ENCODE measurements at regions not wholly inside any gene's neighbourhood (a gene's known extent, or its start where the extent isn't known, plus 50 kb on each side); places are given as distances from the start of the nearest gene placed in this dataset.

GRCh38 chr5:42242881-42243485 lies 180.3 kb upstream of the GHR start:
- H3T11ph ChIP-seq (ENCODE audit: low read length): no peak overlapping the region
- H3K18ac ChIP-seq (ENCODE audit: insufficient read length, low read depth, low read length): no peak overlapping the region
- no peak overlapping the region for H3K56ac ChIP-seq (ENCODE audit: insufficient read length, low read depth, low read length)
- H3K23ac ChIP-seq (ENCODE audit: insufficient read length, low read depth, low read length): no peak overlapping the region
- no peaks in the 10 kb centered on the region for H3K9me3 ChIP-seq (ENCODE audit: control insufficient read depth, low read depth, low read length)
- Mint-ChIP-seq H3K4me3 (no peak overlapping the region), H3K27me3 (ENCODE audit: low read depth) (no peaks in the 10 kb centered on the region; the same call in 1 of the 2 replicates), H3K4me1 (peaks cover 0 to 2% of the 10 kb centered on the region in 2 experiments; a peak in 2 of 4 replicates), H3K36me3 (ENCODE audit: insufficient read depth in 1 of 3, low read depth in 3 of 3) (peaks cover 0 to 12% (median 4%) of the 10 kb centered on the region in 3 experiments; a peak in 5 of 7 replicates), H3K9me3 (peaks cover 9 to 12% of the 10 kb centered on the region in 2 experiments), H3K27ac (no peak overlapping the region)
- H3K23me2 ChIP-seq (ENCODE audit: insufficient read length, low read depth, low read length, poor library complexity, severe bottlenecking): no peaks in the 10 kb centered on the region
- H2AK5ac ChIP-seq (ENCODE audit: insufficient read length, low read length): no peak overlapping the region
- H2BK15ac ChIP-seq (ENCODE audit: low read depth, low read length): no peak overlapping the region
- H3K9ac ChIP-seq (ENCODE audit: extremely low read depth, insufficient read length, low read length): no peak overlapping the region
- H4K20me1 ChIP-seq (ENCODE audit: control insufficient read depth, insufficient read depth, insufficient read length): no peaks in the 10 kb centered on the region
- no peak overlapping the region for H2BK20ac ChIP-seq (ENCODE audit: low read depth, low read length, poor library complexity, severe bottlenecking)
- H3K27ac ChIP-seq (ENCODE audit: insufficient read length, low read depth, low read length): no peak overlapping the region
- no peak for TF ChIP-seq CTCF (conservative IDR thresholded peaks at IDR 0.05)
- no peak overlapping the region for H4K91ac ChIP-seq (ENCODE audit: insufficient read length, low read depth, low read length)
- no peak overlapping the region for H3K4ac ChIP-seq (ENCODE audit: low read depth, low read length)
- H3K4me2 ChIP-seq (ENCODE audit: insufficient read depth, insufficient read length, low read length): no peak overlapping the region
- H2BK5ac ChIP-seq (ENCODE audit: insufficient read length, low read length): no peak overlapping the region
- no peaks in the 10 kb centered on the region for H3K4me1 ChIP-seq (ENCODE audit: insufficient read depth, low read length)
- H3K79me2 ChIP-seq (ENCODE audit: insufficient read depth, low read length): no peaks in the 10 kb centered on the region
- no CpG with 5 or more reads among the region's 5 CpGs for WGBS (ENCODE audit: extremely low coverage, insufficient read length, low lambda C conversion rate)
- no peak overlapping the region for H3K14ac ChIP-seq (ENCODE audit: insufficient read depth, low read length)
- no peaks in the 10 kb centered on the region for H3K79me1 ChIP-seq (ENCODE audit: insufficient read depth, low read depth, low read length, poor library complexity, severe bottlenecking)
- no peak overlapping the region for H4K5ac ChIP-seq (ENCODE audit: insufficient read length, low read depth, low read length)
- H3K27me3 ChIP-seq (ENCODE audit: insufficient read depth, low read length): no peaks in the 10 kb centered on the region
- H2BK12ac ChIP-seq (ENCODE audit: insufficient read length, low read depth, low read length): no peak overlapping the region
- H2BK120ac ChIP-seq (ENCODE audit: low read depth, low read length, poor library complexity, severe bottlenecking): no peak overlapping the region
- no peak overlapping the region for H4K8ac ChIP-seq (replicated peaks; ENCODE audit: insufficient read length, low read depth, low read length)
- no peak for DNase-seq
- no peak overlapping the region for H2AFZ ChIP-seq (ENCODE audit: low read length)
